NCI-H524 (cell line): ENCODE measurements at regions not wholly inside any gene's neighbourhood (a gene's known extent, or its start where the extent isn't known, plus 50 kb on each side); places are given as distances from the start of the nearest gene placed in this dataset.

Experiments
- DNase-seq, 2 experiments: peaks; one replicate each; lab custom pipeline; 2025; lab: John Stamatoyannopoulos, UW

GRCh38 chr10:33739031-33739430 lies 404.6 kb upstream of the NRP1 start:
- DNase-seq, result no peak

GRCh38 chr10:33735464-33735923 lies 401.0 kb upstream of the NRP1 start:
- DNase-seq, result no peak

GRCh38 chr10:33734393-33735155 lies 400.1 kb upstream of the NRP1 start:
- no peak for DNase-seq

- no peak for DNase-seq
Measured at GRCh38 chr10:33733058-33733457, 398.6 kb upstream of the NRP1 start.

GRCh38 chr10:33732161-33732680 lies 397.8 kb upstream of the NRP1 start:
- DNase-seq, result no peak

GRCh38 chr10:33731322-33731721 lies 396.9 kb upstream of the NRP1 start:
- no peak for DNase-seq

- no peak for DNase-seq
Measured at GRCh38 chr10:33725430-33725829, 391.0 kb upstream of the NRP1 start.

GRCh38 chr10:33723181-33723580 lies 388.7 kb upstream of the NRP1 start:
- no peak for DNase-seq

- DNase-seq, result no peak
Measured at GRCh38 chr10:33722067-33722466, 387.6 kb upstream of the NRP1 start.

- DNase-seq, result no peak
Measured at GRCh38 chr10:33721509-33721908, 387.0 kb upstream of the NRP1 start.

- DNase-seq, result no peak
Measured at GRCh38 chr10:33720161-33720560, 385.7 kb upstream of the NRP1 start.

GRCh38 chr10:33719005-33719703 lies 384.7 kb upstream of the NRP1 start:
- DNase-seq, result no peak

- DNase-seq, result no peak
Measured at GRCh38 chr10:33716501-33717267, 382.2 kb upstream of the NRP1 start.

GRCh38 chr10:33715303-33715975 lies 381.0 kb upstream of the NRP1 start:
- DNase-seq, result peak; percentile 12 to 65

GRCh38 chr10:33712825-33713224 lies 378.4 kb upstream of the NRP1 start:
- no peak for DNase-seq

GRCh38 chr10:33710006-33710405 lies 375.5 kb upstream of the NRP1 start:
- no peak for DNase-seq

- no peak for DNase-seq
Measured at GRCh38 chr10:33709008-33709753, 374.7 kb upstream of the NRP1 start.

- no peak for DNase-seq
Measured at GRCh38 chr10:33708561-33708960, 374.1 kb upstream of the NRP1 start.

- no peak for DNase-seq
Measured at GRCh38 chr10:33706746-33707145, 372.3 kb upstream of the NRP1 start.

GRCh38 chr10:33706191-33706590 lies 371.7 kb upstream of the NRP1 start:
- DNase-seq, result no peak

GRCh38 chr10:33704214-33704830 lies 369.9 kb upstream of the NRP1 start:
- DNase-seq, result no peak
